H9 (cell line): ENCODE measurements at regions not wholly inside any gene's neighbourhood (a gene's known extent, or its start where the extent isn't known, plus 50 kb on each side); places are given as distances from the start of the nearest gene placed in this dataset.

Experiments
- DNase-seq: peaks from one replicate; pipeline ENCODE4 v3.0.0-alpha.2; 2017
- H2AFZ ChIP-seq: one replicate; pipeline ENCODE4 v1.6.1; 2013; ENCODE audit warnings: mild to moderate bottlenecking, low read length, control low read depth, moderate library complexity
- H2AK5ac ChIP-seq: 2 replicates; pipeline ENCODE4 v1.6.1; 2013; ENCODE audit warnings: low read length, control low read depth, mixed read lengths; ENCODE audit not compliant: insufficient read length
- H2BK120ac ChIP-seq: one replicate; pipeline ENCODE4 v1.6.1; 2013; ENCODE audit warnings: low read depth, mild to moderate bottlenecking, low read length, control low read depth, inconsistent platforms; ENCODE audit not compliant: poor library complexity, severe bottlenecking
- H2BK12ac ChIP-seq: 2 replicates; pipeline ENCODE4 v1.6.1; 2013; ENCODE audit warnings: low read length, control low read depth, mixed read lengths, low read depth; ENCODE audit not compliant: insufficient read length
- H2BK15ac ChIP-seq: 2 replicates; pipeline ENCODE4 v1.6.1; 2013; ENCODE audit warnings: low read depth, low read length, control low read depth
- H2BK20ac ChIP-seq: one replicate; pipeline ENCODE4 v1.6.1; 2013; ENCODE audit warnings: low read depth, mild to moderate bottlenecking, low read length, control low read depth, inconsistent platforms; ENCODE audit not compliant: poor library complexity, severe bottlenecking
- H2BK5ac ChIP-seq: 2 replicates; pipeline ENCODE4 v1.6.1; 2013; ENCODE audit warnings: low read length, control low read depth, mixed read lengths; ENCODE audit not compliant: insufficient read length
- H3K14ac ChIP-seq: 2 replicates; pipeline ENCODE4 v1.6.1; 2013; ENCODE audit warnings: low read length, control low read depth; ENCODE audit not compliant: insufficient read depth
- H3K18ac ChIP-seq: 2 replicates; pipeline ENCODE4 v1.6.1; 2013; ENCODE audit warnings: low read depth, mild to moderate bottlenecking, mixed read lengths, low read length, control low read depth; ENCODE audit not compliant: insufficient read length
- H3K23ac ChIP-seq: 2 replicates; pipeline ENCODE4 v1.6.1; 2013; ENCODE audit warnings: low read length, control low read depth, mixed read lengths, low read depth; ENCODE audit not compliant: insufficient read length
- H3K23me2 ChIP-seq: 2 replicates; pipeline ENCODE4 v1.6.1; 2013; ENCODE audit warnings: low read depth, mild to moderate bottlenecking, mixed read lengths, low read length, control low read depth; ENCODE audit not compliant: insufficient read length, poor library complexity, severe bottlenecking
- H3K27ac ChIP-seq: 2 replicates; pipeline ENCODE4 v1.5.1; 2013; ENCODE audit warnings: low read length, control low read depth, mixed read lengths, low read depth; ENCODE audit not compliant: insufficient read length
- H3K27me3 ChIP-seq: 2 replicates; pipeline ENCODE4 v1.6.1; 2013; ENCODE audit warnings: low read length, control low read depth, inconsistent platforms; ENCODE audit not compliant: insufficient read depth
- H3K4ac ChIP-seq: 2 replicates; pipeline ENCODE4 v1.6.1; 2013; ENCODE audit warnings: low read depth, mild to moderate bottlenecking, control low read depth, inconsistent platforms, low read length, moderate library complexity
- H3K4me1 ChIP-seq: 2 replicates; pipeline ENCODE4 v1.6.1; 2013; ENCODE audit warnings: low read length, control low read depth, inconsistent platforms; ENCODE audit not compliant: insufficient read depth
- H3K4me2 ChIP-seq: 2 replicates; pipeline ENCODE4 v1.6.1; 2013; ENCODE audit warnings: low read length, control low read depth, mixed read lengths; ENCODE audit not compliant: insufficient read length, insufficient read depth
- H3K56ac ChIP-seq: 2 replicates; pipeline ENCODE4 v1.6.1; 2013; ENCODE audit warnings: low read depth, mild to moderate bottlenecking, mixed read lengths, low read length, control low read depth; ENCODE audit not compliant: insufficient read length
- H3K79me1 ChIP-seq: 2 replicates; pipeline ENCODE4 v1.6.1; 2013; ENCODE audit warnings: low read depth, mild to moderate bottlenecking, moderate library complexity, low read length, control low read depth, inconsistent platforms; ENCODE audit not compliant: insufficient read depth, poor library complexity, severe bottlenecking
- H3K79me2 ChIP-seq: 2 replicates; pipeline ENCODE4 v1.6.1; 2013; ENCODE audit warnings: low read length, control low read depth, inconsistent platforms; ENCODE audit not compliant: insufficient read depth
- H3K9ac ChIP-seq: 2 replicates; pipeline ENCODE4 v1.6.1; 2013; ENCODE audit warnings: low read length, control low read depth, mixed read lengths; ENCODE audit not compliant: insufficient read length; ENCODE audit errors: extremely low read depth
- H3K9me3 ChIP-seq: one replicate; pipeline ENCODE4 v1.6.1; 2013; ENCODE audit warnings: low read depth, low read length, inconsistent platforms; ENCODE audit not compliant: control insufficient read depth
- H3T11ph ChIP-seq: one replicate; pipeline ENCODE4 v1.6.1; 2013; ENCODE audit warnings: mild to moderate bottlenecking, low read length, control low read depth, inconsistent platforms
- H4K20me1 ChIP-seq: one replicate; pipeline ENCODE4 v1.6.1; 2013; ENCODE audit not compliant: control insufficient read depth, insufficient read length, insufficient read depth
- H4K5ac ChIP-seq: 2 replicates; pipeline ENCODE4 v1.6.1; 2013; ENCODE audit warnings: low read depth, mild to moderate bottlenecking, mixed read lengths, low read length, control low read depth; ENCODE audit not compliant: insufficient read length
- H4K8ac ChIP-seq: replicated peaks from 2 replicates; pipeline ENCODE4 v1.6.1; 2013; ENCODE audit warnings: low read length, control low read depth, mixed read lengths, low read depth; ENCODE audit not compliant: insufficient read length
- H4K91ac ChIP-seq: 2 replicates; pipeline ENCODE4 v1.6.1; 2013; ENCODE audit warnings: low read depth, mild to moderate bottlenecking, moderate library complexity, mixed read lengths, low read length, control low read depth; ENCODE audit not compliant: insufficient read length
- H3K27ac Mint-ChIP-seq, 3 experiments: 2 replicates in 2 of 3; 3 replicates in 1 of 3; pipeline ENCODE4 v1.8.0; 2020 to 2021; ENCODE audit warnings: mixed read lengths in 3 of 3, mild to moderate bottlenecking in 1 of 3, moderate library complexity in 1 of 3
- H3K27me3 Mint-ChIP-seq: 2 replicates; pipeline ENCODE4 v1.8.0; 2021; ENCODE audit warnings: low read depth, mild to moderate bottlenecking, moderate library complexity, mixed read lengths
- H3K36me3 Mint-ChIP-seq, 3 experiments: 2 replicates in 2 of 3; 3 replicates in 1 of 3; pipeline ENCODE4 v1.8.0; 2020 to 2021; ENCODE audit warnings: low read depth in 3 of 3, mixed read lengths in 3 of 3; ENCODE audit not compliant: insufficient read depth in 1 of 3
- H3K4me1 Mint-ChIP-seq, 2 experiments: 2 replicates each; pipeline ENCODE4 v1.8.0; 2020; ENCODE audit warnings: mixed read lengths in 2 of 2
- H3K4me3 Mint-ChIP-seq, 2 experiments: 2 replicates in 1 of 2; 3 replicates in 1 of 2; pipeline ENCODE4 v1.8.0; 2020 to 2021; ENCODE audit warnings: mild to moderate bottlenecking in 2 of 2, mixed read lengths in 2 of 2, moderate library complexity in 1 of 2
- H3K9me3 Mint-ChIP-seq, 2 experiments: 2 replicates in 1 of 2; 3 replicates in 1 of 2; pipeline ENCODE4 v1.8.0; 2020; ENCODE audit warnings: mild to moderate bottlenecking in 2 of 2, mixed read lengths in 2 of 2, moderate library complexity in 1 of 2
- CTCF ChIP-seq: fragments of 200-600 bp; sonication (generic); conservative IDR thresholded peaks from 3 replicates; pipeline ENCODE4 v1.8.0; 2021; ENCODE audit warnings: antibody characterized with exemption, mild to moderate bottlenecking

GRCh38 chr6:50271817-50272216 is 222.1 kb upstream of the DEFB112 start:
- Histone ChIP-seq H2BK5ac (no peak overlapping the region), H3T11ph (no peak overlapping the region), H3K14ac (no peak overlapping the region; the same call in 1 of the 2 replicates), H4K91ac (no peak overlapping the region), H3K27ac (no peak overlapping the region), H4K5ac (no peak overlapping the region), H3K23ac (no peak overlapping the region), H3K27me3 (no peaks in the 10 kb centered on the region), H2BK120ac (no peak overlapping the region), H2BK20ac (no peak overlapping the region), H2AFZ (no peak overlapping the region), H3K79me1 (no peaks in the 10 kb centered on the region), H3K9ac (no peak overlapping the region), H3K9me3 (no peaks in the 10 kb centered on the region), H2BK15ac (no peak overlapping the region), H3K4ac (no peak overlapping the region), H3K4me1 (no peaks in the 10 kb centered on the region; the same call in 1 of the 2 replicates), H3K23me2 (no peaks in the 10 kb centered on the region), H2AK5ac (no peak overlapping the region), H3K18ac (no peak overlapping the region), H3K4me2 (no peak overlapping the region), H4K8ac (no peak overlapping the region), H3K56ac (no peak overlapping the region), H2BK12ac (no peak overlapping the region), H4K20me1 (no peaks in the 10 kb centered on the region), H3K79me2 (no peaks in the 10 kb centered on the region)
- H3K27ac Mint-ChIP-seq: peak overlapping the region in 1 of 3 experiments; percentile 41; a peak in 1 of 7 replicates
- no peaks in the 10 kb centered on the region for H3K27me3 Mint-ChIP-seq
- no peaks in the 10 kb centered on the region; a peak in 1 of 5 replicates for H3K9me3 Mint-ChIP-seq
- no peak overlapping the region for H3K4me3 Mint-ChIP-seq
- no peaks in the 10 kb centered on the region; a peak in 1 of 7 replicates for H3K36me3 Mint-ChIP-seq
- peaks cover 5 to 6% of the 10 kb centered on the region in 2 experiments; a peak in 3 of 4 replicates for H3K4me1 Mint-ChIP-seq
- DNase-seq: no peak
- no peak for TF ChIP-seq CTCF
